Dedifferentiated amniotic fluid mesenchymal stem cell (primary cell): ENCODE measurements at regions not wholly inside any gene's neighbourhood (a gene's known extent, or its start where the extent isn't known, plus 50 kb on each side); places are given as distances from the start of the nearest gene placed in this dataset.

Experiments used
- DNase-seq: peaks from one replicate; pipeline ENCODE4 v3.0.0-alpha.2; 2016; ENCODE audit errors: extremely low spot score

DNA sequence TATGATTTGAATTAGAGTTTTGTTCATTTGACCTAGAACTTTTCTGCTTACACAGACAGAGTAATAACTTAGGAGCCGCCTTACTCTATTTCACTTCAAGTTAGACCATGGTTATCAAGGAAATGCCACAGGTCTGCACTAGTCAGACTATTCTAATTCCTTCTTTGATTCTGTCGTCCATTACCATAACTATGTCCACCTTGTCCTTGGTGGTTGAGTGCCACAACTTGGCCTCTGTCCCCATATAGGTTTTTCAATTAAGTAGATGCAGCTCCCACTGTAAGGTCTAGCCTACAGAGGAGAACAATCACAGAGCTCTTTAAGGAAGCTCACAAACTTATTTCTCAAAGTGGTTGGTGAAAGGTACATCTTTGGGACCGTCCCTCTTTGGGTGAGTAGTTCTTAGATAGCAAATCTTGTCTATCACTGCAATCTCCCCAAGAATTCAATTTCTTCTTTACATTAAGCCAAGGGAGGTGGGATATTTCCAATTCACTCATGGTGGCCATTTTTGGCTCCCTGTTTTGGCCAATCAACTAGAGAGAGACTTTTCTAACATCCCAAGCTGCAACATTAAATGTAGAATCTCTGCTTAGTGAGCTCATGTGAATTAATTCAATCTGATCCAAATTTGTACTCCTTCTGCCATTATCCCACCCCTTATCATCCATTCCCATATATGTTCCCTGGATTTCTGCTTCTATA lies 434.6 kb downstream of the ADAMTS20 start:
- no peak for DNase-seq

DNA sequence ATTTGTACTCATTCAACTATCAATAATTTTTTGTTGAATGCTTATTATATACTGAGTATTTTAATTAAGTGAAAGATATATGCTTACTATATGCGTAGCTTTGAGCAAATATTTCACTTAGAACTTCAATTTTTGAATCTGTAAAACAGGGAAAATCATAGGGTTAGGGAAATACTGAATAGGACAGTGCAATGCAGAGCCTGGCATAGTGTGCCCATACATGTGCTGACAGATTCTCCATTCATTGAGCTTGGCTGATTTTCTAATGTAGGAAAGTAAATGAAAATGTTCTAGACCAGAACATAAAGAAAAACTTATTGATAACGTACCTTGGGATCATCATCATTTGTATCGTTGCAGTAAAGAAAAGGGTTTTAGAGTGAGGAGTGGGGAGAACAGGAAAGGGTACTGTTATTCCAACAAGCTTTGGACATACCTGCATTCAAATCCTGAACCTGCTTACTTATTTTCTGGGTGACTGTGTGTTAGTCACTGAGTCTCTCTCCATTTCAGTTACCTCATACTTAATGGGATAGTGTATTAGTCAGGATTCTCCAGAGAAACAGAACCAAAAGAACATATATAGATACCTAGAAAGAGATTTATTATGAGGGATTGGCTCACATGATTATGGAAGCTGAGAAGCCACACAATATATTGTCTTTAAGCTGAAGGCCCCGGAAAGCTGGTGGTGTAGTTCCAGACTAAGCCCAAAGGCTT lies 436.4 kb downstream of the ADAMTS20 start:
- no peak for DNase-seq

DNA sequence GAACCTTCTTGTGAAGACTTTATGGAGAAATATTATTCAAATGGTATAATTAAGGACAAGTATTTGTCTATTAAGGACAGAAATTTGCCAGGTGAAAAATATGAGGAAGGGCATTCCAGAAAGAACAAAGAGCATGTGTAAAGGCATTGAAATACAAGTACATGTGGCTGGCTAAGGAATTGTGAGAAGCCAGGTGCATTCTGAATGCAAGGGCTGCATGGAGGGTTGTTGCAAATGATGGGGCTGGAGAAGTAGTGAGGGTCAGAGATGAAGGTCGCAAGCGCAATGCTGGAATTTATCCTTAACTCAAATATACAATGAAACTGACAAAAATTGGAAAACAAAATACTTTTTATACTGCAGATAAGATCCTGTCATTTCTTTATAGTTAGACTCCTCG lies 437.7 kb downstream of the ADAMTS20 start:
- DNase-seq, result no peak

DNA sequence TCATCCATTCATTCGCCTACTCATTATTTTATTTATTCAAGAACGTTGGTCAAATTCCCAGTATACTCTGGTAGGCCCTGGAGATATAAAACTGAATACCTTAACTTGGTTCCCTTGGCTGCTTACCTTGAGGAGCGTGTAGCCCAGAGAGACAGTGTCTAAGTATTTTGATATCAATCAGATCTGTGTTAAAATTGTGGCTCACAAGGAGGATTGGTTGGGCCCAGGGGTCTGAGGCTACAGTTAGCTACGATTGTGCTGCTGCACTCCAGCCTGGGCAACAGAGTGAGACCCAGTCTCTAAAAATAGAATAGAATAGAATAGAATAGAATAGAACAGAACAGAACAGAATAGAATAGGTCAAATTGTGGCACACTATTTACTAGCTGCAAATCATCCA lies 438.4 kb downstream of the ADAMTS20 start:
- no peak for DNase-seq

DNA sequence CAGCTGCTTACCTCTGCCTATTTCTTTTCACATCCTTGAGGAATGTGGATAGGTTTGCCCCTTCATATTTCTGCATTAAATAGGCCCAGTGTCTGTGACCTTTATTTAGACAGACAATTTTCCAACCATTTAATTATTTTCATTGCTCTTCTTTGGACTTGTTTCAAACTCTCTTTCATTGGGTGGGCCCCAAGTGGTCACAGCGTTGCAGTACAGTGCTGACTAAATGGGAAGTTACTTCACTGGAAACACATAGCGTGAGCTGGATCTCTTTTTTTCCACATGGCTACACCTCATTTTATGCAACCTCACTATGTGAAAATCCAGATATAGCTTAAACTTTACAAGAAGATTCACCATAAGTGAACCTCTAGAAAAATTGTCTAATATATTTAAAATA lies 438.9 kb downstream of the ADAMTS20 start:
- DNase-seq, result no peak

DNA sequence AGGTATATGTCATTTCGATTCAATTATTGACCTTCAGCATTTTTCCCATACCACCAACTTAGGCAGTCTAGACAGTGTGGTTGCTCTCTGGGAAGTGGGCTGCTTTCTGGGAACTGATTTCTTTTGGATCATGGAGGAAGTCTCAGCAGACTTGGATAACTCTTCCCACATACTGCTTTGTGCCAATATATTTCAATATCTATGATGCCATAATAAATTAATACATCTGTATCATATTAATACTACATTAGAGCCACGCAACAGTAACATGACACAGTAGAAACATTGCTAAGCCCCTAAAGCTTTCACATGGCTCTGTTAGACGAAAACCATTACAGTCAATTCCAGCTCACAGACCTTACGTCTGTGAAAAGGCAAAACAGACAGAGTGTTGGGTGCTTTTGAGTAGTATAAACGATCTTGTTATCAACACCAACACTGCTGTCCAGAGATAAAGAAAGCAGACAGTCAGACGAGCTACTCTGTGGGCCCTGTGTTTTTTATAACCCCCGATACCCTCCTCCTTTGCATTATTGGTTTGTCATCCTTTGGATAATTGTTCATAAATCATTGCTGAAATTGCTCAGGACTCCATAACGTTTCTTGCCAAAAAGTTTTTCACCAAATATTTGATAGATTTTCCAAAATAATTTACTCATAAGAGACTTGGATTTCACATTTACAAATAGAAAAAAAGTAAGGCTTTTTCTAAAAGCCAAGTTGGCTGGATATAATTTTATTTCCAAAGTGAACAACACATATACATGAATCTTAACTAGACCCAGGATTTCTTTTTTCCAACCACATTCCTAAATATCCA lies 439.7 kb downstream of the ADAMTS20 start:
- no peak for DNase-seq

DNA sequence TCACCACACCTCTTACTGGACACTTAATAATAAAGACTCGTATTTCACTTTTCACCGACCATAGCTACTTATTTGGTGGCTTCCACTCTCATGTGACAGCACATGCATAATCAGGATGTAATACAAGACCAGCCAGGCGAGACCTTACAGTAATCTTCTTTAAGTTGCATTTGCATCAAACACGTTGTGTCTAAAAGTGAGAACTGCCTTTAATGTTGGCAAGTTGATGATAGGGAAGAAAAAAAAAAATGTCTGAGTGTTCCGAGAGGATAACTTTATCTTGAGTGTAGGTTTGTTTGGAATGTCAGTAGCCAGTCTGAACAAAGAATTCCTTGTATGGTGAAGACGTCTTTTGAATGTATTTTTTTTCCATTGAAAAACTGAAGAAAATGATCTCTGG lies 440.4 kb downstream of the ADAMTS20 start:
- DNase-seq, result no peak

DNA sequence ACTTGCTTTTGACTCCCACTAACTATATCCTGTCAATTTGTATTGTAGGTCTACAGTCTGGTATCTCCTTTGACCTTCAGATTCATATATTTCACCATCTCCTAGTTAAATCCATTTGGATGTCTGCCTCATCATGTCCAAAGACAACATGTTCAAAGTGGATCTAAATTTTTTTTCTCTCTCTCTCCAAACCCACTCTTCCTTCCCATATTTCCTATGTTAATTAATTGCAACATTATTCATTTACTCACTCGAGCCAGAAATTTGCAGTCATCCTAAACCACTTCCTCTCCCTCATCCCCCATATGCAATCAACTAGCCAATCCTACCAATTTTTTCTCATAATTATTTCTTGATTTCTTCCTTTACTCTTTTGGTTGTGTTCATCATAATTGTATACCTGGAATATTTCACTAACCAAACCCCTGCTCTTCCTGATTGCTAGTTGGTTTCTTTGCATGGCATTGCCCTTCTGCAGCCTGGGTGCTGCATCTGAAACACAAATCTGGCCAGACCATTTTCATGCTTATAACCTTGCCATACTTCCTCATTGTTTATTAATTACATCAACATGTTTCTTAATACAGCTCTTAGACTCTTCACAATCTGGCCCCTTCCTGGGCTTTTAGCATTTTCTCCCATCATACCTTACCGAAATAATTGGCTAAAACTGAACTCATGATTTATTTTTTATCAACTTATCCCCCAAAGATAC lies 442.2 kb downstream of the ADAMTS20 start:
- no peak for DNase-seq

DNA sequence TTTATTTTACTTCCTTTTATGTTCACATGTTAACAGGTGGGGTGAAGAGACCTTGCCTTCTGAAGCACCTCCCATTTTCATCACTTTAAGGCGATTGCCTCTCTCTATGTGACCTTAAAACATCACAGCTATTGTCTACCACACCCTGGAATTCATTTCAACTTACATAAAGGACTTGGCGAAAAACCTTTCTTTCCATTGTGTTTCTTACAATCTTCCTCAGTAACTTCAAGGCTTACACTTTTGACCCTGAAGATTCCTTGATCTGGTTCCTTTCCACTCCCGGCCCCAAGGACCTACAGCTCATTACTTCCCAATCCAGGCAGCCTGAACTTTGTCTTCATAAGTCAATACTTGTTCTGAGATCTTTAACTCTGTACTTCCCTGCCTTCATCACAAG lies 443.3 kb downstream of the ADAMTS20 start:
- no peak for DNase-seq

DNA sequence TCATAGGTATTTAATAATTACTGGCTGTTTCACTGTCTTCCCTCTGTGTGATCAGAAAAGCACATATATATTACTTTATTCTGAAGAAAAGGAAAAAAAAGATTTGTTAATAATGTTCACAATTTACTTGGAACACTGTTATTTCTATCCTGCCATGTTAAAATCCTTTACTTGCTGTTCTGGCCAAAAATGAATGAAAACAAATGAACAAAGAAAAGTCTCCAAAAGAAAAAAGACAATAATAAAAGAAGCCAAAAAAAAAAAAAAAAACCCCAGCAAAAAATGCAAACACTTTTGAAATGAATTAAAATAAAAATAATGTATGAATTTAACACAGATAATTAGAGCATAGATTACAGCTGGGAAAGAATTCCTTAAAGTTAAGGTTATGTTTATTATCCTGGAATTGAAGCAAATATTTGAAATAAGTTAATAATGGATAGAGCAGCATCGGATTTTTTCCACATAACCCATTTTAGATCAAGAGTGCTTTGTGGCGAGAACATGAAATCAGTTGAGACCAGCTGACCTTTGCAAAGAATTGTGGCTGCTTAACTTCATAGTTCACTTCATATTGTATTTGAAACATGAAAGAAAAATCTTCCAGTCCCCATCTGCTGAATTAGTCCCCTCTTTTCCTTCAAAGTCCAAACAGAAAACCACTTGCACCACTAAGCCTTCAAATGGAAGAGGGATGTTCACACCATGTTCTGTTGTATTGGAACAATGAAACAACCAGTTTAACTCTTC lies 444.8 kb downstream of the ADAMTS20 start:
- no peak for DNase-seq

DNA sequence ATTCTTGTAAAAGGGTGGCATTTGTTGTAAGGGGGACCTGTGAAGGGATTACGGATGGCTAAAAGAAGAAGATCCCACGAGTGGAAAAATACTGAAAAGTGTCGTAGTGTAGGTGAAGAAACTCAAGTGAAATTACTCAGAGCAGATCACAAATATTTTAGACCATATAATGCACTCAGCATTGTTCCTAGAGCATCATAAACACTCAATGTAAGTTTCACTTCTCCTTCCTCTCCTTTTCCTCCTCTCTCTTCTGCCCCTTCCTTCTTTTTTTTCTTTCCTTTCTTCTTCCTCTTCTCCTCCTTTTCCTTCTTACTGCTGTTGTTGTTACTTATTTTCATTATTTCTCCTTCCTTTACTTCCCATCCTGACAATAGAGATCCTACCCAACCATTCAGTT lies 445.6 kb downstream of the ADAMTS20 start:
- DNase-seq, result no peak

DNA sequence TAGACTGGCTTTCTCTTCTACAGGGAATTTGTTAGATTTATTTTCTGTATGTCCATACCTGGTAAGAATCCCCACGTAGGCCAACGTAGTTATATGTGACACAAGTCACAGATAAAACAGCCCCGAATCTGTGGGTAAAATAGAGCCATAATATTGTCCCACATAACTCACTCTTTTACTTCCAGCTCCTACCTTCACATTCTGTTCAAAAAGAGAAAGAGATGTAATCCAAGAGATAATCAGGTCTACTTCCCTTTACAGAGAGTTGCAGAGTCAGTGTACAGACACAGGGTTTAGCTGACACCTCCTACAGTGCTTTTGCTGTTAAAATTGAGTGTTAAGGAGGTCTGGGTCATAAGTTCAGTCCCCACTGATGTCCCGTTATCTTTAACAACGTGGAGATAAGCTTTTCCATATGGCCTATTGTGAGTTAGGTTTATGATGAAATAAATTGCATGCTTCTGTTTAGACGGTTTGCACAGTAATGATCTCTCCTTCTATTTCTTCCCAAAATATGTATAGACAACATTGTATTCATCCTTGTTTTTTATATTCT lies 446.5 kb downstream of the ADAMTS20 start:
- DNase-seq, result no peak

DNA sequence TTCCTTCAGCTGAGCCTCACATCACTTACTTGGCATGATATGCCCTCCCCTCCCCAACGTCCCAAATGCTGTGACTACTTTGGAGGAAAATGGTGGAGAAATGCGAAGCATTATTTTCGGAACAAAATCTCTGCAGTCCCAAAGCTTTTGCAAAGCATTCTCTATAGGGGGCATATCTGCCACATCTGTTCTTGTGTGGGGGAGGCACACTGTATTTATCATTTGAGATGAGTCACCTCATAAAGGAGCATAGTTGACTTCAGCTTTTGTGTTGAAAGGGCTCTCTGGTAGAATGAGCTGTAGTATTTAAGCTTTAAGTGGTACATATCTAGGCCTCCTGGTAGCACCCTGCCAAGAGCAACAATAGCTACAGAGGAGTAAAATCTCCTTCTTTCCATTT lies 447.5 kb downstream of the ADAMTS20 start:
- DNase-seq, result no peak

DNA sequence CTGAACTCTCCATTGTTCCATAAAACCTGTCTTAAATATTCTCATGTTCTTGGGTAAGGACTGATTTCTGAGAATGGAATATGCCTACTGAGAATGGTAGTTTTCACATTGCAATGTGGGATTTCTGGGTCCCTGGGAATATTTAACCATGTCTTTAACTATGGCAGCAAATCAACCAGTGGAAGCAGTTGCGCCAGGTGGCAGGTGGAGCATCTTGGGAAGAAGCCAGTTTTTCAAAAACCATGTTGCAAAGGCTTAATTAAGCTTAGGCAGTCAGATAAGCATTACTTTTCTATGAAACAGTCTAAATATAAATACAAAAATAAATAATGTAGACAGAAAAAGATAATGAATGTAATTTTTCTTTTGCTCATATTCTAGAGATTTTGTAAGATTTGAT lies 448.1 kb downstream of the ADAMTS20 start:
- no peak for DNase-seq

DNA sequence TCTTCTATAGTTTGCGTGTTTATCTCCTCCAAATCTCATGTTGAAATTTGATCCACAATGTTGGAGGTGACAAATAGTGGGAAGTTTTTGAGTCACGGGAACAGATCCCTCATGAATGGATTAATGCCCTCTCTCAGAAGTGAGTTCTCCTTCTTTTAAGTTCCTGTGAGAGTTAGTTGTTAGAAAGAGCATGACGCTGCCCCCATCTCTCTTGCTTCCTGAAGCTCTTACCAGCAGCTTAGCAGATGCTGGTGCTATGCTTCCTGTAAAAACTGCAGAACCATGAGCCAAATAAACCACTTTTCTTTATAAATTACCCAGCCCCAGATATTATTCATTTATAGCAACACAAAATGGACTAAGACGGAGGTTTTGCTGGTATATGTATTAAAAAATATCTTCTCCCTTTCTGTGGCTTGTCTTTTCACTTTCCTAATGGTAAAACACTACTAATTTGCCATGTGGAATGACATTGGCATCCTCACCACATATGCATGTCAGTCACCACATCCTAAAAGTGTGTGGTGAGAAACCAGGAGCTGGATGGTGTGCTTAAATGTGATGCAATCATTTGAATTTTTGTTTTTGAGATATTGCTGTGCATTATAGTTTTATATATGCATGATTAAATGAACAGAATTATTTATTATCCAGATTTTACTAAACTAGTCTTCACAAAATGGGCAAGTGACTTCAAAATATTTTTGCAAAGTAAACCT lies 449.3 kb downstream of the ADAMTS20 start:
- no peak for DNase-seq

DNA sequence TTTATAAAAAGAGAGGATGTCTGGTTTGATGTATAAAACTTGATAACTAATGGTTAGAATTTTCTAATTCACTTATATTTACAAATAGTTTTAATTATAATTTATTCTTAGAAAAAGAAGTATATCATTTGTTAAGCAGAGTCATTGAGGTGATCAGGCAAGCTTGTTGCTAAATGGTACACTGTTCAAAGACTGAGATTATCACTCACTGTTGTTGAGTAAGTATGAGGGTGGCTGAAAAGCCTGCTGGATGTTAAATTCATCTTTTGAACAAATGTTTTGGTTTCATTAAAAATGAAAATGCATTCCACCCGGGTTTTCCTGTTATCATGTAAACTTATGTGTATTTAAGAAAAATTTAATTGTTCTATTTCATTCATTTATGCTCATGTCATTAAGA lies 451.8 kb downstream of the ADAMTS20 start:
- DNase-seq, result no peak

DNA sequence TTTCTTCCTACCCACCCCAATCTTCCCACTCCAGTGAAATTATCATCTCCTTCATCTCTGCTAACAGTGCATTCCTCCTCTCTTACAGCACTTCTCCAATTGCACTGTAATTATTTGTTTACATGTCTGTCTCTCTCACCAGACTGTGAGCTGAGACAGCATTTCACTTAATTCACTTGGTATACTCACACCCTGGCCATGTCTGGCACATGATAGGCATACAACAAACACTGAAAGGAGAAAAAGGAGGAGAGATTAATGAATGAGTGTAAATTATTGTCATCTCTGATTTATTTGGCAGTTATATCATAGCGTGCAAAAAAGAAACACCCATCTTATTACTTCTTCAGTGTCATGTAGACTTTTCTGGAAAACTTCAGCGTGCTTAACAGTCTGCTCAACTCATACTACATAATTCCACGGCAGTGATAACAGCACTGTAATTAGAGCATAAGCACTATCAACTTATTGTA lies 452.3 kb downstream of the ADAMTS20 start:
- DNase-seq, result no peak

DNA sequence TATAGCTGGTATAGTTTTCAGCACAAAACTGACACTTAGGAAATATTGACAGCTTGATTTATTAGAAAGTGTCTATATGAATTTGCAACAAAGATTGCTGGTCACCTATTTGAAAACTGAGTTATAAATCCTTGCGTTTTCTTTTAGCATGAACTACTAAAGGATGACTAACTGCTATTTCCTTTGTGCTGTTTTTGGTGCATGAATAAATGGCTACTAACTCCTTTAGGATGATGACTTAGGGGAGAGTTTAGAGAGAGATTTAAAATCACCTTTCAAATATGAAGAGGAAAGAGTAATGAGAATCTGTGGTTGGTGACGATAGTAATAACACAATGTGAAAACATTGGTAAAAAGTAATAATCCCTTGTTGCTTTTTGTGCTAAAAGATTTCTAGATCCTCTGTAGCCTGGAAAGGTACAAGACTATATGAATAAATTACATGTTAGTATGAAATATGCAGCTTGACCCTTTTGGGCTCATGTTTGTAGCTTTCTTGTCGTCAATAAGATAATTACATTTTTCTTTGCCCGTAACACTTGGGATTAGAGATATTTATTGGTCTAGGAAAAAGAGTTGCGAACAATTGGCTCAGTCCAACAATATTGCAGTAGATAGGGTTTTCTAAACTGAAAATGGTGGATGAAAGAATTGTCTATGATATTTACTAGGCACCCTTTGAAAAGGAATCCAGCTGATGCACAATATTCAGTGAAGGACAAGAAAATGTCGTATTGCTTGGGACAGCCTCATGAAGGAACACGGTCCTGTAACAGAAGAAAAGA lies 453.0 kb downstream of the ADAMTS20 start:
- no peak for DNase-seq

DNA sequence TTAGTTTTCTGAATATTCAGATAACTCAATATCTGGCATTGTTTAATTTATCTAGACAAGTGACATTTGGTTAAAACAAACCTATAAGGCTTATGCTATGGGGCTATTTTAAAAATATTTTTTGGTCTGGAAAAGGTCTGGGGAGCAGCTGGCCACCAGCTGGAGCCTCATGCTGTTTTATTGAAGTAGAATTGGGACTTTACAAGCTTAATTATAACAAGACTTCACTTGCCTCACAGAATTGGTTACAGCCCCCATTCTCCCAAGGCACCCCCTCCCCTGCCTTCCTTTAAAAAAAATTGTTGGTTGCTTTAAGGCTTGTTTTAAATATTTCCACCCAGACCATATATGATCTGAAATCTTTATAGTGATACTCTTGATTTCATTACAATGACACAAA lies 453.9 kb downstream of the ADAMTS20 start:
- no peak for DNase-seq

DNA sequence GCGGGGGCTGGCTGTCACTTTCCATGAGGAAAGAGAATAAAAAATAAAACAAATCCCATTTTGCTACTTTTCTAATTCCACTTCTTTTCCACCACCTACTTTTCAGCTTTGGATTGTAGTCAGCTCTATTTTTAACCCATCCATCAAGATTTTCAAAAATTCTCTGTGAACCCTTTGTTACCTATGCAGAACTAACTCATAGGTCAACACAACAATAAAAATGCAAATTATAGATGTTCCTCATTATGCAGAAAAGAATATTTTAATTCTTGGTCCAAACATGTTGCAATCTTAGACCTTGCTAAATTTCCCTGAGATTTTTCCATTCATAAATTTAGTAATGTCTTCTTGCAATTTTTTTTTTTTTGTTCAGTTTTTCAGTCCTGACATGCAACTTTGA lies 454.5 kb downstream of the ADAMTS20 start:
- no peak for DNase-seq
